ENCODE measurements at regions not wholly inside any gene's neighbourhood (a gene's known extent, or its start where the extent isn't known, plus 50 kb on each side); places are given as distances from the start of the nearest gene placed in this dataset.

GRCh38 chr7:135799881-135800280 is 51.3 kb upstream of the FAM180A start:
- Mint-ChIP-seq H3K27me3 (ENCODE audit: insufficient read depth, low read depth, poor library complexity) (no peaks in the 10 kb centered on the region), H3K4me3 (no peak overlapping the region), H3K4me1 (peaks cover 7% of the 10 kb centered on the region; the same call in 2 of the 3 replicates), H3K27ac (no peak overlapping the region), H3K9me3 (no peaks in the 10 kb centered on the region), H3K36me3 (ENCODE audit: low read depth) (no peaks in the 10 kb centered on the region)
- Histone ChIP-seq H3K9me2 (ENCODE audit: insufficient read depth) (peaks cover 3% of the 10 kb centered on the region; the same call in 1 of the 2 replicates), H3K27me3 (ENCODE audit: insufficient read depth) (no peaks in the 10 kb centered on the region), H2AFZ (no peak overlapping the region), H3K4me3 (no peak overlapping the region), H3K36me3 (ENCODE audit: insufficient read depth) (no peaks in the 10 kb centered on the region), H3K27ac (ENCODE audit: low read depth) (no peak overlapping the region), H3K4me1 (ENCODE audit: insufficient read depth) (no peaks in the 10 kb centered on the region), H3F3A (replicated peaks; ENCODE audit: low read depth) (no peaks in the 10 kb centered on the region), H3K4me2 (no peak overlapping the region), H4K20me1 (replicated peaks; ENCODE audit: insufficient read depth) (no peaks in the 10 kb centered on the region), H3K79me2 (replicated peaks; ENCODE audit: insufficient read depth) (no peaks in the 10 kb centered on the region)
- DNase-seq (ENCODE audit: low spot score) (peak; percentile 44), ATAC-seq (no peak)
- TF ChIP-seq CTCF (conservative IDR thresholded peaks at IDR 0.05; ENCODE audit: low read depth in 2 of 2) = peak; percentile 45 to 54
- TF ChIP-seq EZH2 (IDR thresholded peaks at IDR 0.05; ENCODE audit: low read depth, unreplicated experiment) = no peak
- no peak for TF ChIP-seq JUNB (IDR thresholded peaks at IDR 0.05; ENCODE audit: unreplicated experiment)
- no peak for TF ChIP-seq ETS1 (IDR thresholded peaks at IDR 0.05)
- no peak for TF ChIP-seq CREB1 (CRISPR knock-in tag; IDR thresholded peaks at IDR 0.05; ENCODE audit: low read depth)
- no peak for TF ChIP-seq ZNF114 (CRISPR knock-in tag; IDR thresholded peaks at IDR 0.05)

Data from GM23338 (cell line).